DMS79 (cell line): ENCODE measurements at regions not wholly inside any gene's neighbourhood (a gene's known extent, or its start where the extent isn't known, plus 50 kb on each side); places are given as distances from the start of the nearest gene placed in this dataset.
"Not testable (repeated sequence)": the region's sequence is repeated elsewhere in the genome, so short reads cannot be mapped to it uniquely, and the experiment has no call there.

Experiments
- DNase-seq: peaks from one replicate; lab custom pipeline; 2025; lab: John Stamatoyannopoulos, UW

GRCh38 chr12:78501825-78502224 is 362.7 kb upstream of the SYT1 start:
- no peak for DNase-seq

DNA sequence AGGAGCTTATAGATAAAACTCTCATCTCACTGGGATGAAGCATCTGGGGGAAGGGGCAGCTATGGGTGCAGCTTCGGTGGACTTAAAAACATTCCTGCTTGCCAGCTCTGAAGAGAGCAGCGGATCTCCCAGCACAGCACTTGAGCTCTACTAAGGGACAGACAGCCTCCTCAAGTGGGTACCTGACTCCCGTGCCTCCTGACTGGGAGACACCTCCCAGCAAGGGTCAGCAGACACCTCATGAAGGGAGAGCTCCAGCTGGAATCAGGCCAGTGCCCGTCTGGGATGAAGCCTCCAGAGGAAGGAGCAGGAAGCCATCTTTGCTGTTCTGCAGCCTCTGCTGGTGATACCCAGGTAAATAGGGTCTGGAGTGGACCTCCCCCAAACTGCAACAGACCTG is 345.2 kb upstream of the SYT1 start:
- no peak for DNase-seq

DNA sequence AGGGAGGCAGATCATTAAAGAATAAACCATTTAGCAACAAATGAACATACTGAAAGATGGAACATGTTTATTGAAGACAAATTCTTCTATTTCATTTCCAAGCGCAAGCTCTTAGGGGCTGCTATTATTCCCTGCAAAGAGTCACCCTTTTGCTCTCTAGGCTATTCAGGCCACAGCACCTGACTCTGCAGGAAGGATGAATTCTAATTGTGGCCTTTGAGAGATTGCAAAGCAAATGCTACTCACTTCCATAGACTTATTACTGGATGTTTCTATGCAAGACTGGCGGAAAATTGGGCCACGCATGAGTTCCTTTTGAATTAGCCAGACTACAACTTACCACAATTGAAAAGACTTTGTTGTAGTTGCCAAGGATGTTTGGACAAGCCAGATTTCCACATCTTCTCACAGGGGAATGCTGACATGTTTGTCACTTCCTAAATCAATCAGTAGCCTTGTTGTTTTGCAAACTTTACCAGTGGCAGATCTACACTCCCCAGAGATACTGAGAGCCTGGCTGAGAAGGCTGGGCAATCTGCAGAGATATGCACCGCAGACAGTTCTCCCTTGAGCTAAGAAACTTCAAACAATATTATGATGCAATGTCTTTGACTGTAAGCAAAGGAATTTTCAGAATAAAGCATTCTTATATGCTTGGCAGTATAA is 334.3 kb upstream of the SYT1 start:
- peak; percentile 74 for DNase-seq

GRCh38 chr12:78531831-78532458 is 332.6 kb upstream of the SYT1 start:
- DNase-seq: no peak

GRCh38 chr12:78534311-78534710 is 330.3 kb upstream of the SYT1 start:
- DNase-seq: no peak

- DNase-seq: no peak
Measured at GRCh38 chr12:78540606-78541336, 323.8 kb upstream of the SYT1 start.

DNA sequence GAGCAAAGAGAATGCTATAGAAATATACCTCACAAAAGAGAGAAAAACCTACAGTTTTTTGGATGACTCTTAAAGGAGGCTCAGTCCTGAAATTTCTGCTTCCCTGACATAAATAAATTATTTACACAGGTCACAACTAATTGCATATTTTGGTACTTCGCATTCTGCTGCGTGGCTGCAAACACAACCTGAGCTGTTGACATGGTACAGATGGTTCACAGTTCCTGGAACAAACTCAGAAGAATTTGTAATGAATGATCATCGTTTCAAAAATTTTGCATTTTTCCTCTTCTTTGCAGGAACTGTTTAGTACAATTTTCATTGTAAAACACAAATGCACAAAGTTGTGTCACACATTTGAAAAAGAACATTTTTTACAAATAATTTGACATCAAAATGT is 313.7 kb upstream of the SYT1 start:
- no peak for DNase-seq

GRCh38 chr12:78555802-78556201 is 308.8 kb upstream of the SYT1 start:
- no peak for DNase-seq

- no peak for DNase-seq
Measured at GRCh38 chr12:78556651-78557050, 307.9 kb upstream of the SYT1 start.

DNA sequence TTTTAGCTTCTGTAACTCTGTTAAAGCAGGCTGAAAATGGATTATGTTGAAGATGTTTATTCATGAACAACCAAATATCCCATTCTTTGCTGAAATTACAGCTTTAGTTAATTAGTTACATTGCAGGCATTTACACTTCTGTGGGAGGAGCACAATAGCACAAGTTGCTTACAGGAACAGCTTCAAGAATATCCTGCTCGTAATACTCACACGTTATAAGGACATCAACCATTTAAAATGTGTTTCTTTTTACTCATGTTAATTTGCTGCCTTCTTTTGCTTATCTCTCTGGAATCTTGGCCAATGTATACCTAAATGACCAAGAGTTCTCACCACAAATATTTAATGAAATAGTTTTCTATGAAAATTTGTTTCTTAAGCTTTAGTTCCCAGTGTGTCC is 305.2 kb upstream of the SYT1 start:
- no peak for DNase-seq

GRCh38 chr12:78559886-78560285 is 304.7 kb upstream of the SYT1 start:
- no peak for DNase-seq

GRCh38 chr12:78560633-78561032 is 303.9 kb upstream of the SYT1 start:
- DNase-seq: no peak

- DNase-seq: no peak
Measured at GRCh38 chr12:78562368-78563205, 302.0 kb upstream of the SYT1 start.

GRCh38 chr12:78563826-78564225 is 300.7 kb upstream of the SYT1 start:
- no peak for DNase-seq

DNA sequence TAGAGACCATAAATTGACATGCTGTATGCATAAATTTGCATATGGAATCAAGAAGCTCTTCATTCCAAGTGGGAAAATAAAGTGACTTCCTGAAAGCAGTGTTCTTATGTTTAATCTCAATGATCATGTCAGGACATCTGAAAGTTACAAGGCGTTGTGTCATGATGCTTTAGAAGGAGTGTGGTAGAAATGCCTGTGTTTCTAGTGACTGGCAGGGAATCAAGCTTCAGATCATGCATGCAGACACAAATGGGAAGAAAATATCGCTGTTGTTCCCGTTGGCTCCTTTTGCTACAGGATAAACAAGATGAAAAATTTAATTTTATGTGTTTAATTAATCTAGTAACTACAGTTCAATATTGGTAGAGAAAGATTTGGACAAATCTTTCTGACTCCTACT is 298.1 kb upstream of the SYT1 start:
- no peak for DNase-seq

- DNase-seq: no peak
Measured at GRCh38 chr12:78568321-78569020, 296.1 kb upstream of the SYT1 start.

DNA sequence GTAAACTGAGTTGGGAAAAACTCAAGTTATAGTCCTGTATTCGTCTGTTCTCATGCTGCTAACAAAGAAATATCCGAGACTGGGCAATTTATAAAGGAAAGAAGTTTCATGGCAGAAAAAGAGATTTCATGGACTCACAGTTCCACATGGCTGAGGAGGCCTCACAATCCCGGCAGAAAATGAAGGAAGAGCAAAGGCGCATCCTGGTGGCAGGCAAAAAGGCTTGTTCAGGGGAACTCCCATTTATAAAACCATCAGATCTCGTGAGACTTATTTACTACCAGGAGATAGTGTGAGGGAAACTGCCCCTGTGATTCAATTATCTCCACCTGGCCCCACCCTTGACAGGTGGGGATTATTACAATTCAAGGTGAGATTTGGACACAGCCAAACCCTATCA is 292.6 kb upstream of the SYT1 start:
- no peak for DNase-seq

DNA sequence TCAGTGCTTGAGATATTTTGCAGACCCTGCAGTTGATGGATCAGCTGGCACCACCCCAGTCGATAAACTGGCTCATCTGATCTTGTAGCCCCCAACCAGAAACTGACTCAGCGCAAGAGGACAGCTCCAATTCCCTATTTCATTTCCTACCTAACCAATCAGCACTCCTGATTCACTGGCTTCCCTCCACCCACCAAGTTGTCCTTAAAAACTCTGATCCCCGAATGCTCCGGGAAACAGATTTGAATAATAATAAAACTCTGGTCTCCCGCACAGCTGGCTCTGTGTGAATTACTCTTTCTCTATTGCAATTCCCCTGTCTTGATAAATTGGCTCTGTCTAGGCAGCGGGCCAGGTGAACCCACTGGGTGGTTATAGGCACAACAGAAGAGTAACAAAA is 289.4 kb upstream of the SYT1 start:
- not testable (repeated sequence) for DNase-seq

DNA sequence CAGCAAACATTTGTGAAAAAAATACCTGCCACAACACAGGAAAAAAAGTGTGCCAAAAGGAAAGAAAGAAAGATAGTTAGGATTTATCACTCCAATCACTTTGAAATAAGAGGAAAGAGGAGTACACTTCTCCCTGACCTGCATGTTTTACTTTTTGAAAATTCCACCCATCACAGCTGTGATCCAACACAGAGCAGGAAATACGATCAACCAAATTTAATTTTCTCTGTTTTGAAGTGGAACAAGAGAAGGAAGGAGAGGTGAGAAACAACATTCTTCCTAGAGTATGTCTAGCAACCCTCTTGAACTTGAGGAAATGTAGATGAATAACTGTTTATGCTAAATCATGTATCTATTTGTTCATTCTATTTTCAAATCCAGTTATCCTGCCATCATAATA is 284.7 kb upstream of the SYT1 start:
- DNase-seq: no peak

- DNase-seq: no peak
Measured at GRCh38 chr12:78580296-78580695, 284.3 kb upstream of the SYT1 start.

- no peak for DNase-seq
Measured at GRCh38 chr12:78584695-78585094, 279.9 kb upstream of the SYT1 start.

GRCh38 chr12:78585132-78585531 is 279.4 kb upstream of the SYT1 start:
- DNase-seq: no peak
